ENCODE measurements at regions not wholly inside any gene's neighbourhood (a gene's known extent, or its start where the extent isn't known, plus 50 kb on each side); places are given as distances from the start of the nearest gene placed in this dataset.
A peak's percentile ranks its signal among the peaks of the same experiment; 100 is the strongest.

GRCh38 chr15:37877851-37878741, 56.3 kb upstream of the TMCO5A start:
- no peak for TF ChIP-seq POLR2AphosphoS5 (IDR thresholded peaks at IDR 0.05)
- H3K4me3 ChIP-seq, result no peak overlapping the region
- DNase-seq, result no peak
- H3K9me3 ChIP-seq, result no peaks in the 10 kb centered on the region
- no peaks in the 10 kb centered on the region for H3K4me1 ChIP-seq
- no peak overlapping the region for H3K27ac ChIP-seq
- no peaks in the 10 kb centered on the region for H3K36me3 ChIP-seq
- intact Hi-C loops (cut with DNase I; ENCODE audit: low total_unique reads) (no loop called here), in situ Hi-C loops (cut with MboI; ENCODE audit: low pct_ligation_motif_present in 1 of 4, low pct_unique_long_range_greater_than_20kb in 1 of 4, low sequenced_read_pairs in 3 of 4) (loop anchor here in 2 of 4 donors (25.0 kb wide), 1 partner anchor 991 kb away; no protein-coding TSS in a partner anchor)
- peaks cover 6% of the 10 kb centered on the region for H3K27me3 ChIP-seq
- WGBS, 2 donors (ENCODE audit: low coverage in 1 of 2), result 43 to 64% methylated on average over 5 to 7 of the region's 7 CpGs

DNA sequence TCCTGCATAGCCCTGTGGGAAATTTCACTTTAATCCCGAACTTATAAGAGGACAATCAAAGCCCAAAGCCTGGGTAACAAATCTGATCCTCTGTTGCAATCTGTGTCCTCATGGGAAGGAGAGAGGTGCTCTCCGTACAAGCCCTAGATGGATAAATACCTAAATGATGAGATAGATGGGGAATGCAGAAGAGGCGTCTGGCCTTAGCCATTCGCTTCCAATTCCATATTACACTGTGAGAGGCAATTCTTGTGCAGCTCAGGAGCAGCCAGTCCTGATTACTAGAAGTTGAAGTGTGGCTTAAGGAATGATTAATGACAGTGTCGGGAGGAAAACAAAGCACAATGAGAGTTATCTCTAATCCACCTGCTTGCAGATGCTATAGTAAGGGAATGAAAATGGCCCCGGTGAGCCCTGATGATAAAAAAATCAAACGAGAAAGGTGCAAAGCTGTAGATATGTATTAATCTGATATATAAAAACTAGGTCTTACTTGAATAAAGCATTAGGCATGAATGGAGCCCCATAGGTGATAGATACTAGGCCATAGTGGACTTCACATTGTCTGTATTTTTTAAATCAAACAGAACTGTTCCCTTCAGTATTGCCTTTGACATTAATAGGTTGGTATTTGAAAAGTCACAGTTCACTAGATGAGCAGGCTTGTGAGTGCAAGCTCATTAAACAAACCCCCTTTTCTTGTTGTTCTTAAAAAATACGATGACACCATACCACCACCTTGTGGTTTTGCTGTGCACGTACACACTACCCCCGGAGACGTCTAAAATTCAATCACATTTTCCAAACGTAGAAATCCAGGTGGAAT, 54.2 kb upstream of the TMCO5A start:
- TF ChIP-seq POLR2AphosphoS5 (IDR thresholded peaks at IDR 0.05), result no peak
- no peak for TF ChIP-seq EP300 (IDR thresholded peaks at IDR 0.05; ENCODE audit: low read depth)
- TF ChIP-seq, protein P1, sequence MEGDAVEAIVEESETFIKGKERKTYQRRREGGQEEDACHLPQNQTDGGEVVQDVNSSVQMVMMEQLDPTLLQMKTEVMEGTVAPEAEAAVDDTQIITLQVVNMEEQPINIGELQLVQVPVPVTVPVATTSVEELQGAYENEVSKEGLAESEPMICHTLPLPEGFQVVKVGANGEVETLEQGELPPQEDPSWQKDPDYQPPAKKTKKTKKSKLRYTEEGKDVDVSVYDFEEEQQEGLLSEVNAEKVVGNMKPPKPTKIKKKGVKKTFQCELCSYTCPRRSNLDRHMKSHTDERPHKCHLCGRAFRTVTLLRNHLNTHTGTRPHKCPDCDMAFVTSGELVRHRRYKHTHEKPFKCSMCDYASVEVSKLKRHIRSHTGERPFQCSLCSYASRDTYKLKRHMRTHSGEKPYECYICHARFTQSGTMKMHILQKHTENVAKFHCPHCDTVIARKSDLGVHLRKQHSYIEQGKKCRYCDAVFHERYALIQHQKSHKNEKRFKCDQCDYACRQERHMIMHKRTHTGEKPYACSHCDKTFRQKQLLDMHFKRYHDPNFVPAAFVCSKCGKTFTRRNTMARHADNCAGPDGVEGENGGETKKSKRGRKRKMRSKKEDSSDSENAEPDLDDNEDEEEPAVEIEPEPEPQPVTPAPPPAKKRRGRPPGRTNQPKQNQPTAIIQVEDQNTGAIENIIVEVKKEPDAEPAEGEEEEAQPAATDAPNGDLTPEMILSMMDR (IDR thresholded peaks at IDR 0.05), result peak; percentile 53 to 71 (median 61)
- TF ChIP-seq POLR2A (IDR thresholded peaks at IDR 0.05), result no peak
- WGBS, 2 donors (ENCODE audit: low coverage in 1 of 2), result 25 to 30% methylated on average over 12 of the region's 12 CpGs
- in situ Hi-C loops (cut with MboI; ENCODE audit: low pct_ligation_motif_present in 1 of 4, low pct_unique_long_range_greater_than_20kb in 1 of 4, low sequenced_read_pairs in 3 of 4), result loop anchor here in 2 of 4 donors (25.0 kb wide), 1 partner anchor 993 kb away; no protein-coding TSS in a partner anchor

GRCh38 chr15:37880835-37881153, 53.6 kb upstream of the TMCO5A start:
- in situ Hi-C loops (cut with MboI; ENCODE audit: low pct_ligation_motif_present in 1 of 4, low pct_unique_long_range_greater_than_20kb in 1 of 4, low sequenced_read_pairs in 3 of 4), result loop anchor here in 2 of 4 donors (25.0 kb wide), 1 partner anchor 993 kb away; no protein-coding TSS in a partner anchor
- WGBS, 2 donors (ENCODE audit: low coverage in 1 of 2), result 15 to 18% methylated on average over 2 of the region's 2 CpGs
- Histone ChIP-seq H3K4me1 (no peaks in the 10 kb centered on the region), H3K36me3 (no peaks in the 10 kb centered on the region), H3K27me3 (peaks cover 9% of the 10 kb centered on the region), H3K27ac (no peak overlapping the region), H3K9me3 (no peaks in the 10 kb centered on the region), H3K4me3 (no peak overlapping the region)
- no peak for DNase-seq
- intact Hi-C loops (cut with DNase I; ENCODE audit: low total_unique reads), result no loop called here
- no peak for TF ChIP-seq POLR2AphosphoS5 (IDR thresholded peaks at IDR 0.05)
- TF ChIP-seq POLR2A (IDR thresholded peaks at IDR 0.05), result no peak
- no peak for TF ChIP-seq EP300 (IDR thresholded peaks at IDR 0.05; ENCODE audit: low read depth)

More for the DNA sequence above, 54.2 kb upstream of the TMCO5A start:
- Histone ChIP-seq H3K36me3 (no peaks in the 10 kb centered on the region), H3K4me1 (no peaks in the 10 kb centered on the region), H3K27ac (no peak overlapping the region), H3K9me3 (no peaks in the 10 kb centered on the region), H3K4me3 (no peak overlapping the region), H3K27me3 (peaks cover 9% of the 10 kb centered on the region)
- intact Hi-C loops (cut with DNase I; ENCODE audit: low total_unique reads), result no loop called here
- DNase-seq, result no peak

DNA sequence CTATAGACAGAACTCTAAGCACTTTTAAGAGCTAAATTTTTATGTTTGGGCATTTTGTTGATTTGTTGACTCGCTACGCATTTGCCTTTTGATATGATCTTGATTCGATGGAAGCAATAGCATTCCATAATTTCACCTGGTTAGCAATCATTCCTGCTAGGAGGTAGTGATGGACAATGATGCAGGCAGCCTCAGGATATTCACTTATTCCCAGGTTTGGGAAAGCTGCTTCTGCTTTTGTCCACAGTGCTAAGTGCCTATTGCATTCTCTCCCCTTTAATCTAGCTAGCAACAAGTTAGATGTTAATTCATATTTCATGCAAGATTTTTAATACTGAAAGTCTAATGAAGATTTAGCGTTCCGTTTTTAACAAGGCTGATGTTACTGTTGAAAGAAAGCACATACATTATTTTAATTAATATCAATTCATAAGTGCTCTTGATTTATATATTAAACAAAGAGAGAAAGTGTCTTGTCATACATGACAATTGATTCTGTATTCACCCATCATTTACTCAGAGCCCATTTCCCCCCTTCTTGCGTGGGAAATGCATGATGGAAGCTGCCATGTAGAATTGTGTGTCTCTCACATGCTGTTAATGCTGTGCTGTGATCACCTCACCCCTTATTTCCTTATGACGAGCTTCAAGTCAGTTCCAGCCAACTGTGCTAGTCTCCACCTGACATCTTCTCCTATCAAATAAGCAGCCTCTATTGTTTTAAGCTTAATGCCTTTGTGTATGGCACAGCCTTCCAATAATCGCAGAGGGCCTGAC, 53.0 kb upstream of the TMCO5A start:
- in situ Hi-C loops (cut with MboI; ENCODE audit: low pct_ligation_motif_present in 1 of 4, low pct_unique_long_range_greater_than_20kb in 1 of 4, low sequenced_read_pairs in 3 of 4), result loop anchor here in 2 of 4 donors (25.0 kb wide), 1 partner anchor 994 kb away; no protein-coding TSS in a partner anchor
- WGBS, 2 donors (ENCODE audit: low coverage in 1 of 2), result 70 to 77% methylated on average over 6 to 8 of the region's 8 CpGs
- H3K27ac ChIP-seq, result no peak overlapping the region
- no peaks in the 10 kb centered on the region for H3K4me1 ChIP-seq
- H3K36me3 ChIP-seq, result no peaks in the 10 kb centered on the region
- DNase-seq, result no peak
- intact Hi-C loops (cut with DNase I; ENCODE audit: low total_unique reads), result no loop called here
- H3K27me3 ChIP-seq, result peaks cover 9% of the 10 kb centered on the region
- H3K4me3 ChIP-seq, result no peak overlapping the region
- TF ChIP-seq EP300 (IDR thresholded peaks at IDR 0.05; ENCODE audit: low read depth) (no peak), POLR2AphosphoS5 (IDR thresholded peaks at IDR 0.05) (no peak), POLR2A (IDR thresholded peaks at IDR 0.05) (no peak)
- TF ChIP-seq, protein P1 (IDR thresholded peaks at IDR 0.05), result no peak
- H3K9me3 ChIP-seq, result no peaks in the 10 kb centered on the region
